Mucosa of stomach (tissue), 1 donor: ENCODE measurements at regions not wholly inside any gene's neighbourhood (a gene's known extent, or its start where the extent isn't known, plus 50 kb on each side); places are given as distances from the start of the nearest gene placed in this dataset.

ENCODE experiments used
- H3K27me3 ChIP-seq: one replicate; pipeline ENCODE4 v1.7.0; 2013; ENCODE audit warnings: mild to moderate bottlenecking, low read length; ENCODE audit not compliant: control insufficient read depth, insufficient read depth
- H3K36me3 ChIP-seq: one replicate; pipeline ENCODE4 v1.7.0; 2013; ENCODE audit warnings: low read length; ENCODE audit not compliant: control insufficient read depth, insufficient read depth
- H3K4me1 ChIP-seq: one replicate; pipeline ENCODE4 v1.7.0; 2013; ENCODE audit warnings: mild to moderate bottlenecking, low read length; ENCODE audit not compliant: control insufficient read depth, insufficient read depth
- H3K4me3 ChIP-seq: one replicate; pipeline ENCODE4 v1.7.0; 2013; ENCODE audit warnings: low read length
- H3K9ac ChIP-seq: one replicate; pipeline ENCODE4 v1.7.0; 2013; ENCODE audit warnings: mild to moderate bottlenecking, low read length, moderate library complexity
- H3K9me3 ChIP-seq: one replicate; pipeline ENCODE4 v1.7.0; 2013; ENCODE audit warnings: mild to moderate bottlenecking, low read length, moderate library complexity; ENCODE audit not compliant: control insufficient read depth
- donor health status: Pancreatic carcinoma.

DNA sequence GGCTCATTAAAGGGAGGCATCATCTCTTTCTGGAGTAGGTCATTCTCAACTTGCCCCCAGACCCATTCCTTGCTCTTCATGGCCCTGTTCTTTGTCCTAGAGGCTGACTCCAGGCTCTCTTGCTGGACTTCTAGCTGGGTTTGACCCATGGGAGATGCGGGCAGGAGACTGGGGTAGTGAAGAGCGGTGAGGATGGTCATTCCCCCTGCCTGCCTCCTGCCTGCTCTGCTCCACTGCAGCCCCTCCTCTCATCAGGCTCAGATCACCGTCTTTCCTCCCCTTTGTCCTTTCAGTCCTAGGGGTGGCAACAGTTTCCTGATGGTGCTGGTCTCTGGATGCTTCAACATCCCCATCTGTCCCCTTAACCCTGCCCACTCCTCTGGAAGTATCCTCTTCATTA, 170.9 kb downstream of the ABHD5 start:
- no peaks in the 10 kb centered on the region for H3K9me3 ChIP-seq
- no peak overlapping the region for H3K4me3 ChIP-seq
- H3K9ac ChIP-seq = no peak overlapping the region
- H3K4me1 ChIP-seq = peaks cover 18% of the 10 kb centered on the region
- no peaks in the 10 kb centered on the region for H3K36me3 ChIP-seq
- H3K27me3 ChIP-seq = peaks cover 32% of the 10 kb centered on the region

DNA sequence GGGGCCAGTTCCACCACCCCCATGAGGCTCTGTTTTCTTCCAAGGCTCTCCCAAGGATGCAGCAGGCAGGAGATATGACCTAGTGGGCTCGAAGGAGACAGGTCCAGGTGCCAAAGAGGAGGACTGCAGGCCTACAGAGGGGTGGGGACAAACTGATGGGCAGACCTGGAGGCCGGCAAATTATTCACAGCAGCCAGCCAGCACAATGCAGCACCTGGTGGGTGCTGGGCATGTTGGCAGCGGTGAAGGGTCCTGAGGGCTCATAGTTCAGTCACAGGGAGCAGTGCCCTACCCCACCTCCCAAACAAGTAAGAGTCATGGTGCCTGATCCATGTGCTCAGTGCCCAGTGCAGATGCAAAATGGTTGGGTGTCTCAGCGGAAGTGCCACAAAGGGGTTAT, 171.7 kb downstream of the ABHD5 start:
- no peak overlapping the region for H3K4me3 ChIP-seq
- no peak overlapping the region for H3K9ac ChIP-seq
- no peaks in the 10 kb centered on the region for H3K9me3 ChIP-seq
- no peaks in the 10 kb centered on the region for H3K36me3 ChIP-seq
- peaks cover 22% of the 10 kb centered on the region for H3K4me1 ChIP-seq
- peaks cover 24% of the 10 kb centered on the region for H3K27me3 ChIP-seq

DNA sequence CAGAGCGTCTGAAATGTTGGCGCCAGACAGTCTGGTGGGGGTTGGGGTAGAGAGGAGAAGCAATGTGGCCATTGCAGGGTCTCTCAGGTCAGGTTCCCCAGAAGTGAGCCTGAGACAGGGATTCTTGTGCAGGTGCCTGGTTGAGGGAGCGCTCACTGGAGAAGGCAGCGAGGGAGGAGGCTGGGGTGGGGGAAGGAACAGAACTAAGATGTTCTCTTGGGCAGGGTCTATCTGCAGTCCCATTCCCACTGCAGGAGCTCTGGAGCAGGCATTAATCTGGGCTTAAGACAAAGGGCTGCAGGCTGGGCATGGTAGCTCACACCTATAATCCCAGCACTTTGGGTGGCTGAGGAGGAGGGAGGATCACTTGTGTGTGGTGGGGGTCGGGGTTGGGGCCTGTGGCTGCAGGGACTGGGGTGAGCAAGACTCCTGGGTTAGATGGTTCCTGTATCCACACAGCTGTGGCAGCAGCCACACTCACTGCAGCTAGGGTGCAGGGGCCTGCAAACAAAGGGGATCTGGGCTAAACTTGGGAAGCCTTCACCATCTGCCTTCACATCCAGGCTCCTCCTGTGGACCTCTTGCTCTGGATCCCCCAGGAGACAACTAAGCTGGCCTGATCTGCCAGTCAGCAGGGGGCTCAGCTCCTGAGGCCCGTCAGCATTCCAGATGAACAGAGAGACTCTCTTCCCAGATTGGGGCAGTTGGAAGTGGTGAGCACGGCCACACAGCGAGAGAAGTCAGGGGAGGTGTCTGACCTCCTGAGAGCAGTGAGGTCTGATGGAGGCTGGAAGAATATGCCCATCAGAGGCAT, 172.5 kb downstream of the ABHD5 start:
- H3K27me3 ChIP-seq = peaks cover 16% of the 10 kb centered on the region
- H3K36me3 ChIP-seq = no peaks in the 10 kb centered on the region
- no peaks in the 10 kb centered on the region for H3K9me3 ChIP-seq
- no peak overlapping the region for H3K9ac ChIP-seq
- peaks cover 22% of the 10 kb centered on the region for H3K4me1 ChIP-seq
- H3K4me3 ChIP-seq = no peak overlapping the region

DNA sequence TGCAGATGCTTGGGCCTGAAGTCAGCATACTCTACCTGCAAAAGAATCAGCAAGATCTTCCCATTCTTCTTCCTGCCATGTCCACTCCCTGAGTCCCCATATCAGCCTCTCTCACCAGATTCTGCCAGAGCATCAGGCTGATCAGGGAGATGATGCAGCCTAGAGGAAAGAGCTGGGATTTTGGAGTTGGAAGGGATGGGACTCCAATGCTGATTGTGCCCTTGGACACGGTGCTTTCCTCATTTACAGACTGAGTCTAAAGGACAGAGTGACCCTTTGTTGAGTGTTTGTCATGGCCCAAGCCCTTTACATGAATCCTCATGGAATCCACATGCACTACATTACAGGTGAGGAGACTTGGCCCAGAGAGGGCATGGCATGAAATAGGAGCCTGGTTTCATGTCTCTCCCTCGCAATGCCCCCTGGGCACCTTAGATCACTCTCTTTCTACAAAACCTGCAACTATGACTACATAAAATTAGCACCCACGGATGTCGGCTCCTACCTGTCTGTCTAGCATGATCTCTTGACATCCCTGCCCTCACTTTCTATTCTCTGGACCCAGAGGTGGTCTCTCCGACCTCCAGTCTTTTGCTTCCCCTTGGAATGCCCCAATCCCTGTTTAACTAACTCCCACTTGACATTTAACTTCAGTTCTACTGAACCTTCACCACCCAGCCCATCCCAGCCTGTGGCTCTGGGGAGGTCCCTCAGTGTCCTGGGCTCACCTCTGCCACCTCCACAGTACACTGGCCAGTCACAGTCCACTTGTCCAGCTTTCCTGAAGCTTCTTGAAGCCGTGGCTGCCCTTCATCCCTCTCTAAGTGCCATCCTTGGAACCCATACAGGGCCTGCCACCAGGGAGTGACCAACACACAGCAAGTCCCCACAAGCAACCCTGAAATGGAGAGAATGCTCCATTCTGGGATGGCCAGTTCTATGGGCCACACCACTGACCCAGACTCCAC, 173.5 kb downstream of the ABHD5 start:
- Histone ChIP-seq H3K4me3 (no peak overlapping the region), H3K36me3 (no peaks in the 10 kb centered on the region), H3K9me3 (no peaks in the 10 kb centered on the region), H3K27me3 (peaks cover 8% of the 10 kb centered on the region), H3K9ac (no peak overlapping the region), H3K4me1 (peaks cover 19% of the 10 kb centered on the region)

DNA sequence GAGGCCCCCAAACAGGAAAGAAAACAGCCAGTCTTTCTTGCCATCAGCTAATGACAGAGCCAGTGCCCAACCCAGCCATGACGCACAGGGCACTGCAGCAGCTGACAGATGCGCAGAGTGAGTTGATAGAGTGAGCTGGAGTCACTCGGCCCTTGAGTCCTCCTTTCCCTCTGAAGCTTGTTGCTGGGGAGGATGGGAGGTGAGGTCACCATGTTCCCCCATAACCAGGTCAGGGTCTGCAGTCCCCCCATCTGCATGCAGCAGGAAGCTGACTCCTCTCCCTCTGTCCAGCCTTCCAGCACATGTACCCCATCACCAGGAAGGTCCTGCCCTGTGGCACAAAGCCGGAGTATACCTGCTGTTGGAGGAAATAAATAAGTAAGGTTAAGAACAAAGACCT, 174.6 kb downstream of the ABHD5 start:
- H3K4me3 ChIP-seq = no peak overlapping the region
- H3K4me1 ChIP-seq = peaks cover 19% of the 10 kb centered on the region
- no peak overlapping the region for H3K9ac ChIP-seq
- no peaks in the 10 kb centered on the region for H3K27me3 ChIP-seq
- H3K36me3 ChIP-seq = no peaks in the 10 kb centered on the region
- H3K9me3 ChIP-seq = no peaks in the 10 kb centered on the region

DNA sequence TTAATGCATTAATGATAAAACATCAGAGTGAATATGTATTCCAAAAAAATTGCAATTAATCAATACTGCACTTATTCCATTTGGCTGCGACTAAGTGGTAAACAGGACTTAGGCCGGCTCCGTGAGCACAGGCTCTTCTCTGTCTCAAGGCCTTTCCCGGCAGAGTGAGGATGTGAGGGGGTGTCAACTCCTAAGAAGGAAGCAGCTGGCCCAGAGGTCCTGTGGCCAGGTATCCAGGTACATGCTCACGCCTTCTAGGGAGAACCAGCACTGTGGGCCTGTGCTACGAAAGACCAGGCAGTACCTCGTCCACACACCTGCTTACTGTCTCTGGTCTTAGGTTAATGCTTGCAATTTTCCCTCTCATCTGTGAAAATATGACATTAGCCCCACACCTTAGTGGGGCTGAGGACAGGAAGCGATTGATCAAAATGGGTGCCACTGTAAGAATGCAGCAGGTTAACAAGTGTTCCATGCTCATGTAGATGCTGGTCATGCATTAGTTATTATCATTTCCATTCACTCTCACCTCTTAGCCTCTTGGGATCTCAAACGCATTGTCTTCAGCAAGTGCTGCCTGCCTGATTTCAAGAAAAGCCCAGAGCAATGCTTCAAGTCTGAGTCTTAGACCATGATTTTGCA, 175.3 kb downstream of the ABHD5 start:
- Histone ChIP-seq H3K27me3 (no peaks in the 10 kb centered on the region), H3K4me1 (peaks cover 19% of the 10 kb centered on the region), H3K9me3 (no peaks in the 10 kb centered on the region), H3K9ac (no peak overlapping the region), H3K4me3 (no peak overlapping the region), H3K36me3 (no peaks in the 10 kb centered on the region)

DNA sequence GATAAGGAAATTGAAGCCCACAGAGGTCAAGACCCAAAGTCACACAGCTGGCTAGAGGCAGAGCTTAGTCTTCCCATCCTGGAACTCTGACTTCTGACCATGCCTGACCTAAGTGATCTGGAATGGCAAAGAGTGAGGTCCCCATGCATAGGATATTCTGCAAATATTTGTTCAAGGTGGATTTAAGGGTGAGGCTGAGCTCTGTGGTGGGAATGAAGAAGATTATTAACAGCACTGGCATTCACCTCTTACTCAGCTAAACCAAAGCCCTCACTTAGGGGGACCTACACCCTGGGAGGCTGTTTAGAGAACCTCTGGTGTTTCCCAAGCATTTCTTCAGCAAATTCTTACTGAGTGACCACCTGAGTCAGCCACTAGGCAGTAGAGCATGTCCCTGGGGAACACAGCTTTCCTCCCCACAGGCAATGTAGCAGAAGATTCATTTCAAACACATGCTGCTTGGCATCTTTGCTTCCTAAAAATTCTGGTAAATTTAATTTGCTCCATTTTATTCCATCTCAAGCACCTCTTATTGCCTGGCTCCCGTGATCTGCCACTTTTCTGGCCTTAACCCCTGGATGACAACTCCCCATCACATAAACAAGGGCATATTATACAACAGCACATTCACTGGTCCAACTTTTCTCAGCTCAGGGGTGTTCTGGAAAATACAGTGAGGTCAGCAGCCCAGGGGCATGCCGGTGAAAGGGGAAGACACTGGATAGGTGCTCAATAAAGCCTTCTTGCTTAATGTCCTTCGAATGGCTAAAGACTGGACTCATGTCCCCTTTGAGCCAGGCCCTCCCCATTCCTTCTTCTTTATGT, 176.0 kb downstream of the ABHD5 start:
- H3K9ac ChIP-seq = no peak overlapping the region
- H3K27me3 ChIP-seq = no peaks in the 10 kb centered on the region
- H3K9me3 ChIP-seq = no peaks in the 10 kb centered on the region
- no peak overlapping the region for H3K4me3 ChIP-seq
- no peaks in the 10 kb centered on the region for H3K36me3 ChIP-seq
- H3K4me1 ChIP-seq = peaks cover 19% of the 10 kb centered on the region

DNA sequence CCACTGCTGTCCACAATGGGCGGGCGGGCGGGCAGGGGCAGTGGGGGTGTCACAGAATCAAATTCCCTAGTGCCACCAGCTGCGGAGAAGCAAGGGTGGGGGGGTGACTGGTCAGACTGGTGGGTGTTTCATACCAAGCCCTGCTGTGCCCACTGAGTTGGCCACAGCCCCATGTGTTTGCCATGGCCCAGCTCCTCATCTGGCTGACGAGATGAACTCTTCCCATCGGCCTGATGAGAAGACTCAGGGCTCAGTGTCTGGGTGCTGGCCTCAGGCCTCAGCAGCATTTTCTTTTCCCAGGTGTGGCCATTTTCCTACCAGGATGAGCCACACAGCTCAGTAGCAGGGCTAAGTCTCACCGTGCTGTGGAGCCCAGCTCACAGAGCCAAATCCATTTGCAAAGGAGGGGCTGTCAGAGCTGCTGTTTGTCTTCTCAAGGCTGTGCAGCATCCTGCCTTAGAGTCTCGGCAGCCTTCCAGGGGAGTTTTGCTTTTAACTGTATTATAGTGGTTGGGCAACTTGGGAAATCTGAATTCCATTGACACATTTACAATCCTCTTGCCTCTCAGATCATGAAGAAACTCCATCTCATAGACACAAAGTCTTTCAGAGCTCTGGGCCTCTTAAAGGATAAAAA, 176.8 kb downstream of the ABHD5 start:
- no peaks in the 10 kb centered on the region for H3K27me3 ChIP-seq
- H3K36me3 ChIP-seq = no peaks in the 10 kb centered on the region
- H3K4me1 ChIP-seq = peaks cover 19% of the 10 kb centered on the region
- no peaks in the 10 kb centered on the region for H3K9me3 ChIP-seq
- no peak overlapping the region for H3K4me3 ChIP-seq
- no peak overlapping the region for H3K9ac ChIP-seq

DNA sequence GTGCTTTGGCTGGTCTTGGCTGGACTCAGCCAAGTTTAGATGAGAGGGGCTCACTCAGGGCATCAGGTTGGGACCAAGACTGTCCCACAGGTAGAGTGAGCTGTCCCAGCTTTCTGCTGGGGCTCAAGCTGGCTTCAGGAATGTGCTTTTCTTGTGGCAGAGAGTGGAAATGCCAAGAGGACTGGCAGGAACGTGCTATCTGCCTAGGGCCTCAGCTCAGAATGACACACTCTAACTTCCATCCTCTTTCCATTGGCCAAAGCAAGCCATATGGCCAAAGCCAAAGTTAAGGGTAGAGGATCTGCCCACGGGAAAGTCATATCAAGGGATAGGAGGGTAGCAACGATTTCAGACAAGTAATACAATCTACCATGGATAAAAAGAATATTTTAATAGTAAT, 178.8 kb downstream of the ABHD5 start:
- H3K4me1 ChIP-seq = peaks cover 19% of the 10 kb centered on the region
- H3K27me3 ChIP-seq = no peaks in the 10 kb centered on the region
- H3K9ac ChIP-seq = no peak overlapping the region
- H3K36me3 ChIP-seq = no peaks in the 10 kb centered on the region
- H3K9me3 ChIP-seq = no peaks in the 10 kb centered on the region
- H3K4me3 ChIP-seq = no peak overlapping the region

DNA sequence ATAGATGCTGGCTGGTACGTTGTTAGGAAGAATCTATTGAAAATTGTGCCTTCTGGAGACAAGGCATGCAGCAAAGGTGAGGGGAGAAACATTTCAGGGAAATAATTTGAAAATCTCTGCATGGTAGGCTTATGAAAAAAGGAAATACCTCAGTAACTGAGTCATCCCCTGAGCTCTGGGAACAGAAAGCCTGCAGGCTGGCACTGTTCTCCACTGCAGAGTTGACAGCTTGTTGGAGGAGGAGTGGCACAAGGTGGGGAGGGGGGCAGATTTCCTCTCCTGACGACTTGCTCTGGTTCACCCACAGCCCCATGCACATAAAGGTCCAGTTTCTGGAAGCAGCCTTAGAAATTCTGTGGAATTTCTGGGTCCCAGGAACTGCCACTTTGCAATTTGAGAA, 179.4 kb downstream of the ABHD5 start:
- Histone ChIP-seq H3K27me3 (no peaks in the 10 kb centered on the region), H3K4me1 (peaks cover 19% of the 10 kb centered on the region), H3K9ac (no peak overlapping the region), H3K4me3 (no peak overlapping the region), H3K9me3 (no peaks in the 10 kb centered on the region), H3K36me3 (no peaks in the 10 kb centered on the region)
